K562 (cell line): ENCODE measurements at regions not wholly inside any gene's neighbourhood (a gene's known extent, or its start where the extent isn't known, plus 50 kb on each side); places are given as distances from the start of the nearest gene placed in this dataset.

ENCODE experiments used
- ATAC-seq: fragments of 200-7000 bp; cut with Tn5 transposase; 3 replicates; pipeline ENCODE4 v1.9.1; 2020; ENCODE audit warnings: moderate library complexity
- BruUV-seq: library from RNA; stranded (reverse); fragments of 400-500 nt; replicated peaks from 2 replicates; lab custom pipeline; 2021; lab: Mats Ljungman, UMichigan
- CTCF ChIA-PET: fragments of 300-600 bp; formaldehyde crosslinking; extraction: SDS; loops from one replicate; lab custom pipeline; 2021; ENCODE audit warnings: low intra/inter-chr PET ratio; lab: Yijun Ruan, JAX
- POLR2A ChIA-PET: fragments of 300-600, 350-650 bp; sonication (Branson Sonifier 250); formaldehyde crosslinking; extraction: SDS; loops from one replicate; lab custom pipeline; 2021; ENCODE audit warnings: antibody characterized with exemption, inconsistent platforms; lab: Yijun Ruan, JAX
- DNase-seq, 4 experiments: peaks; one replicate each; pipeline versions ENCODE4 v3.0.0 to v3.0.0-alpha.2; 2011 to 2018; ENCODE audit warnings: low spot score in 3 of 4, mixed read lengths in 3 of 4; ENCODE audit errors: extremely low read depth in 1 of 4
- FAIRE-seq: peaks from 2 replicates; lab custom pipeline; 2011; peaks lifted over from hg19 to GRCh38; lab: Jason Lieb, UNC
- H2AFZ ChIP-seq: 2 replicates; pipeline ENCODE4 v1.6.0; 2011; ENCODE audit warnings: low read depth, low read length, control low read depth, inconsistent platforms
- H3K27ac ChIP-seq: fragments of 200-600 bp; 3 replicates; pipeline ENCODE4 v1.8.0; 2011; ENCODE audit warnings: low read depth, mild to moderate bottlenecking, control low read depth, inconsistent platforms, low read length, moderate library complexity, mixed read lengths; ENCODE audit errors: extremely low read depth
- H3K27me3 ChIP-seq, 2 experiments: fragments of 300-600 bp in 1 of 2; 2 replicates in 1 of 2; 3 replicates in 1 of 2; pipeline versions ENCODE4 v1.6.0 to v1.8.0; 2011; ENCODE audit warnings: inconsistent platforms in 2 of 2, low read length in 2 of 2, mild to moderate bottlenecking in 1 of 2, mixed read lengths in 1 of 2, moderate library complexity in 1 of 2; ENCODE audit not compliant: control insufficient read depth in 2 of 2, insufficient read depth in 2 of 2
- H3K36me3 ChIP-seq: fragments of 300-600 bp; 3 replicates; pipeline ENCODE4 v1.8.0; 2011; ENCODE audit warnings: mild to moderate bottlenecking, low read length, inconsistent platforms; ENCODE audit not compliant: control insufficient read depth, insufficient read depth
- H3K4me1 ChIP-seq, 2 experiments: fragments of 200-600 bp in 1 of 2; replicated peaks in 1 of 2; 2 replicates in 1 of 2; 3 replicates in 1 of 2; pipeline versions ENCODE4 v1.5.1 to v1.8.0; 2011; ENCODE audit warnings: inconsistent platforms in 2 of 2, low read length in 2 of 2, mild to moderate bottlenecking in 1 of 2, mixed read lengths in 1 of 2, moderate library complexity in 1 of 2; ENCODE audit not compliant: control insufficient read depth in 2 of 2, insufficient read depth in 2 of 2
- H3K4me2 ChIP-seq: 2 replicates; pipeline ENCODE4 v1.6.1; 2011; ENCODE audit warnings: low read length, control low read depth, inconsistent platforms, mixed read lengths; ENCODE audit not compliant: insufficient read depth
- H3K4me3 ChIP-seq: fragments of 200-600 bp; sonication (generic), shearing (Covaris generic); 2 replicates; pipeline ENCODE4 v1.5.1; 2016; ENCODE audit warnings: control low read depth, inconsistent platforms
- H3K79me2 ChIP-seq: fragments of 200-600 bp; 3 replicates; pipeline ENCODE4 v1.8.0; 2011; ENCODE audit warnings: low read length, inconsistent platforms; ENCODE audit not compliant: control insufficient read depth, insufficient read depth
- H3K9ac ChIP-seq, 2 experiments: 2 replicates each; pipeline versions ENCODE4 v1.6.0 to v1.6.1; 2011; ENCODE audit warnings: low read depth in 2 of 2, low read length in 2 of 2, control low read depth in 1 of 2, inconsistent platforms in 1 of 2, mild to moderate bottlenecking in 1 of 2, mixed read lengths in 1 of 2; ENCODE audit not compliant: insufficient read depth in 1 of 2
- H3K9me1 ChIP-seq: one replicate; pipeline ENCODE4 v1.6.0; 2011; ENCODE audit warnings: inconsistent platforms, mild to moderate bottlenecking, low read length, moderate library complexity; ENCODE audit not compliant: control insufficient read depth, insufficient read depth
- H3K9me3 ChIP-seq: replicated peaks from 2 replicates; pipeline ENCODE4 v1.5.1; 2011; ENCODE audit warnings: low read depth, low read length, inconsistent platforms; ENCODE audit not compliant: control insufficient read depth, insufficient read depth
- H4K20me1 ChIP-seq: replicated peaks from 2 replicates; pipeline ENCODE4 v1.6.1; 2011; ENCODE audit warnings: low read length, inconsistent platforms, mixed read lengths; ENCODE audit not compliant: control insufficient read depth, insufficient read depth
- PCBP2 ChIP-seq: fragments of 200-400 bp; formaldehyde crosslinking; IDR thresholded peaks from 2 replicates; pipeline ENCODE4 v1.6.1; 2018; ENCODE audit warnings: low read length, low read depth, mild to moderate bottlenecking, moderate library complexity; ENCODE audit not compliant: poor library complexity, severe bottlenecking
- PTRF ChIP-seq: fragments of 450-650 bp; IDR thresholded peaks from 2 replicates; pipeline ENCODE4 v1.6.1; 2016; ENCODE audit warnings: mild to moderate bottlenecking, missing genetic modification characterization, missing compliant biosample characterization
- WGBS: fragments of 100-300 bp; shearing (Covaris generic); methylation state at CpG from one replicate; pipeline ENCODE4 v1.1.6; 2016; ENCODE audit warnings: low coverage, mixed read lengths; ENCODE audit not compliant: insufficient coverage; ENCODE audit errors: missing lambda C conversion rate; 5-methylcytosine and 5-hydroxymethylcytosine counted together
- in situ Hi-C: fragments of 300-500 bp; cut with MboI; formaldehyde crosslinking; loops from 4 replicates; pipeline ENCODE4 v1.15.0; 2018; ENCODE audit warnings: inconsistent platforms, mixed read lengths
- intact Hi-C: fragments of 100-400 bp; cut with micrococcal nuclease; formaldehyde crosslinking; loops from 2 replicates; pipeline ENCODE4 v1.14.2; 2022
- TF ChIP-seq, protein P1 (sequence below): fragments of 200-800 bp; sonication (Bioruptor generic); IDR thresholded peaks from 2 replicates; pipeline ENCODE4 v1.6.1; 2017; ENCODE audit warnings: missing genetic modification characterization, missing compliant biosample characterization
- TF ChIP-seq, protein P2 (sequence below): fragments of 250-450 bp; sonication (Bioruptor Pico); IDR thresholded peaks from 2 replicates; pipeline ENCODE4 v1.4.0; 2020; ENCODE audit warnings: mild to moderate bottlenecking, moderate library complexity

DNA sequence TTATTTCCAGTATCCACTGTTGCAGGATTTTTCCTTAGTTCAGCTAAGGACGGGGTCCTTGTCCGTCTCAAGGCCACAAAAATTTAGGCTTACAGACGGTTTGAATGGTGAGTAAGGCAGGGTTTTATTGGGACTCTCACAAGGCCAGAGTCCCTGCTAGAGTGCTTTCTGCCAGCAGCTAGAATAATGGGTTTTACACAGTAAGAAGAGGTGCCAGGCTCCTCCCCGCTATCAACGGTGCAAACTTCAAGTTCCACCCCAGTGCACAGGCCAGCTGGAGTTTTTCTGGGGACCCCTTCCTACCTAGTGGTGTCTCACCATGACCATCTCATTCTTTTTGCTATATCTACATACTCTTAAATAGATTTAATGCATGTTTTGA is 198.5 kb upstream of the KCTD7 start:
- Histone ChIP-seq H3K4me2 (no peak overlapping the region), H3K4me1 (no peaks in the 10 kb centered on the region), H3K9ac (no peak overlapping the region), H3K9me3 (no peaks in the 10 kb centered on the region), H3K27me3 (no peaks in the 10 kb centered on the region), H3K4me3 (no peak overlapping the region), H3K9me1 (no peaks in the 10 kb centered on the region), H3K27ac (no peak overlapping the region), H3K36me3 (peaks cover 8% of the 10 kb centered on the region; the same call in 2 of the 3 replicates), H3K79me2 (no peaks in the 10 kb centered on the region), H2AFZ (no peak overlapping the region), H4K20me1 (no peaks in the 10 kb centered on the region)
- FAIRE-seq (no peak), ATAC-seq (no peak), DNase-seq (no peak)
- ChIA-PET CTCF (no interaction called here), POLR2A (interaction anchor here (0.6 to 1.8 kb wide), 2 partner anchors 10 to 320 kb away, joined by 3 to 7 read pairs; no protein-coding TSS in a partner anchor)
- in situ Hi-C loops = no loop called here
- TF ChIP-seq, protein P1, sequence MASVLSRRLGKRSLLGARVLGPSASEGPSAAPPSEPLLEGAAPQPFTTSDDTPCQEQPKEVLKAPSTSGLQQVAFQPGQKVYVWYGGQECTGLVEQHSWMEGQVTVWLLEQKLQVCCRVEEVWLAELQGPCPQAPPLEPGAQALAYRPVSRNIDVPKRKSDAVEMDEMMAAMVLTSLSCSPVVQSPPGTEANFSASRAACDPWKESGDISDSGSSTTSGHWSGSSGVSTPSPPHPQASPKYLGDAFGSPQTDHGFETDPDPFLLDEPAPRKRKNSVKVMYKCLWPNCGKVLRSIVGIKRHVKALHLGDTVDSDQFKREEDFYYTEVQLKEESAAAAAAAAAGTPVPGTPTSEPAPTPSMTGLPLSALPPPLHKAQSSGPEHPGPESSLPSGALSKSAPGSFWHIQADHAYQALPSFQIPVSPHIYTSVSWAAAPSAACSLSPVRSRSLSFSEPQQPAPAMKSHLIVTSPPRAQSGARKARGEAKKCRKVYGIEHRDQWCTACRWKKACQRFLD (CRISPR knock-in tag) = no peak
- TF ChIP-seq PTRF (tag) (no peak), PCBP2 (no peak)
- TF ChIP-seq, protein P2, sequence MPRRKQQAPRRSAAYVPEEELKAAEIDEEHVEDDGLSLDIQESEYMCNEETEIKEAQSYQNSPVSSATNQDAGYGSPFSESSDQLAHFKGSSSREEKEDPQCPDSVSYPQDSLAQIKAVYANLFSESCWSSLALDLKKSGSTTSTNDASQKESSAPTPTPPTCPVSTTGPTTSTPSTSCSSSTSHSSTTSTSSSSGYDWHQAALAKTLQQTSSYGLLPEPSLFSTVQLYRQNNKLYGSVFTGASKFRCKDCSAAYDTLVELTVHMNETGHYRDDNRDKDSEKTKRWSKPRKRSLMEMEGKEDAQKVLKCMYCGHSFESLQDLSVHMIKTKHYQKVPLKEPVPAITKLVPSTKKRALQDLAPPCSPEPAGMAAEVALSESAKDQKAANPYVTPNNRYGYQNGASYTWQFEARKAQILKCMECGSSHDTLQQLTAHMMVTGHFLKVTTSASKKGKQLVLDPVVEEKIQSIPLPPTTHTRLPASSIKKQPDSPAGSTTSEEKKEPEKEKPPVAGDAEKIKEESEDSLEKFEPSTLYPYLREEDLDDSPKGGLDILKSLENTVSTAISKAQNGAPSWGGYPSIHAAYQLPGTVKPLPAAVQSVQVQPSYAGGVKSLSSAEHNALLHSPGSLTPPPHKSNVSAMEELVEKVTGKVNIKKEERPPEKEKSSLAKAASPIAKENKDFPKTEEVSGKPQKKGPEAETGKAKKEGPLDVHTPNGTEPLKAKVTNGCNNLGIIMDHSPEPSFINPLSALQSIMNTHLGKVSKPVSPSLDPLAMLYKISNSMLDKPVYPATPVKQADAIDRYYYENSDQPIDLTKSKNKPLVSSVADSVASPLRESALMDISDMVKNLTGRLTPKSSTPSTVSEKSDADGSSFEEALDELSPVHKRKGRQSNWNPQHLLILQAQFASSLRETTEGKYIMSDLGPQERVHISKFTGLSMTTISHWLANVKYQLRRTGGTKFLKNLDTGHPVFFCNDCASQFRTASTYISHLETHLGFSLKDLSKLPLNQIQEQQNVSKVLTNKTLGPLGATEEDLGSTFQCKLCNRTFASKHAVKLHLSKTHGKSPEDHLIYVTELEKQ (CRISPR knock-in tag) = no peak
- intact Hi-C loops = no loop called here
- BruUV-seq = no TSS peak
- WGBS = 71% methylated on average over 5 of the region's 5 CpGs
